ENCODE measurements at regions not wholly inside any gene's neighbourhood (a gene's known extent, or its start where the extent isn't known, plus 50 kb on each side); places are given as distances from the start of the nearest gene placed in this dataset.

DNA sequence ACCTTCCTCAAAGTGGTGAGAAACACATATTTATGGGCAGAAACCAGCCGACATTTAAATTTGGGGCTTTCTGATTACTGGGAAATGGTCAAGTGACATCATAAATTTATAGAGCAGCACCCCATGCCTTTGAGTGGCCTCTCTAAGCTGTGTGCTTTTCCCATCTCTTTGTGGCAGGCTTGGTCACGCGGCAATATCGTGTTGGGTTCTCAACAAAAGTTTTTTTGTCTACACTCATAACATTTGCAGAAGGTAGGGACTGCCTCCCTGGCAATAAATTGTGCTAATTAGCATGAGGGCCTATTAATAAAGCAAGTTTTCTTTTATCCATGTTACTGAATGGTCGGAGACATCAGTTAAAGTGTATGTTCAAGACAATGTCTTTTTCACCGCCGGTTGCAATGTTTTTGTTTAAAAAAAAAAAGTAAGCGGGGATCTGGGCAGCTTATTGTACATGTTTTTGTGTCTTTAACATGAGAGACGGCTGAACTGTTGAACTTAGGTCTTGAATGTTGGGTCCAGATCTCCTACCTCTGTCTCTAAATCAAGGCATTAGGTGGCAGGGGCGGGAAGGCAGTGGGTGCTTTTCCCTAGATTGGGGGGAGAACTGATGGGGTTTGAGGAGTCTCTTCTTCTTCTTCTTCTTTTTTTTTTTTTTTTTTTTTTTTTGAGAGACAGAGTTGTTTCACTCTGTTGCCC, 193.3 kb downstream of the PHETA1 start:
- TF ChIP-seq, protein P1, sequence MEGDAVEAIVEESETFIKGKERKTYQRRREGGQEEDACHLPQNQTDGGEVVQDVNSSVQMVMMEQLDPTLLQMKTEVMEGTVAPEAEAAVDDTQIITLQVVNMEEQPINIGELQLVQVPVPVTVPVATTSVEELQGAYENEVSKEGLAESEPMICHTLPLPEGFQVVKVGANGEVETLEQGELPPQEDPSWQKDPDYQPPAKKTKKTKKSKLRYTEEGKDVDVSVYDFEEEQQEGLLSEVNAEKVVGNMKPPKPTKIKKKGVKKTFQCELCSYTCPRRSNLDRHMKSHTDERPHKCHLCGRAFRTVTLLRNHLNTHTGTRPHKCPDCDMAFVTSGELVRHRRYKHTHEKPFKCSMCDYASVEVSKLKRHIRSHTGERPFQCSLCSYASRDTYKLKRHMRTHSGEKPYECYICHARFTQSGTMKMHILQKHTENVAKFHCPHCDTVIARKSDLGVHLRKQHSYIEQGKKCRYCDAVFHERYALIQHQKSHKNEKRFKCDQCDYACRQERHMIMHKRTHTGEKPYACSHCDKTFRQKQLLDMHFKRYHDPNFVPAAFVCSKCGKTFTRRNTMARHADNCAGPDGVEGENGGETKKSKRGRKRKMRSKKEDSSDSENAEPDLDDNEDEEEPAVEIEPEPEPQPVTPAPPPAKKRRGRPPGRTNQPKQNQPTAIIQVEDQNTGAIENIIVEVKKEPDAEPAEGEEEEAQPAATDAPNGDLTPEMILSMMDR (IDR thresholded peaks at IDR 0.05) = no peak
- no peak for TF ChIP-seq POLR2A (IDR thresholded peaks at IDR 0.05)
- TF ChIP-seq POLR2AphosphoS5 (IDR thresholded peaks at IDR 0.05) = no peak
- TF ChIP-seq EP300 (IDR thresholded peaks at IDR 0.05) = no peak

All from sigmoid colon (tissue), 4 donors.